ENCODE measurements at regions not wholly inside any gene's neighbourhood (a gene's known extent, or its start where the extent isn't known, plus 50 kb on each side); places are given as distances from the start of the nearest gene placed in this dataset.

- no peak for TF ChIP-seq CTCF (IDR thresholded peaks at IDR 0.05; ENCODE audit: low read depth, low read length)
- no peak for DNase-seq (ENCODE audit: extremely low read depth, low read depth)
These were observed 84.1 kb upstream of the TMTC1 start for GRCh38 chr12:29867823-29868222.

GRCh38 chr12:29863665-29864064 is 79.9 kb upstream of the TMTC1 start:
- no peak for DNase-seq (ENCODE audit: extremely low read depth, low read depth)
- TF ChIP-seq CTCF (IDR thresholded peaks at IDR 0.05; ENCODE audit: low read depth, low read length) = no peak

GRCh38 chr12:29858270-29858786 is 74.6 kb upstream of the TMTC1 start:
- no peak for DNase-seq (ENCODE audit: extremely low read depth, low read depth)
- no peak for TF ChIP-seq CTCF (IDR thresholded peaks at IDR 0.05; ENCODE audit: low read depth, low read length)

GRCh38 chr12:29847246-29847645 is 63.5 kb upstream of the TMTC1 start:
- DNase-seq (ENCODE audit: extremely low read depth, low read depth) = no peak
- no peak for TF ChIP-seq CTCF (IDR thresholded peaks at IDR 0.05; ENCODE audit: low read depth, low read length)

GRCh38 chr12:29844667-29845066 is 60.9 kb upstream of the TMTC1 start:
- no peak for TF ChIP-seq CTCF (IDR thresholded peaks at IDR 0.05; ENCODE audit: low read depth, low read length)
- no peak for DNase-seq (ENCODE audit: extremely low read depth, low read depth)

GRCh38 chr12:29843036-29843435 is 59.3 kb upstream of the TMTC1 start:
- DNase-seq (ENCODE audit: extremely low read depth, low read depth) = no peak
- TF ChIP-seq CTCF (IDR thresholded peaks at IDR 0.05; ENCODE audit: low read depth, low read length) = no peak

- DNase-seq (ENCODE audit: extremely low read depth, low read depth) = no peak
- TF ChIP-seq CTCF (IDR thresholded peaks at IDR 0.05; ENCODE audit: low read depth, low read length) = no peak
These were observed 55.0 kb upstream of the TMTC1 start for GRCh38 chr12:29838768-29839167.

Measured in AG09319 (cell line).